Heart right ventricle (tissue), 16 donors: ENCODE measurements at regions not wholly inside any gene's neighbourhood (a gene's known extent, or its start where the extent isn't known, plus 50 kb on each side); places are given as distances from the start of the nearest gene placed in this dataset.

Experiments used
- ATAC-seq, 8 donors: fragments of 200-7000 bp; cut with Tn5 transposase; one replicate each; pipeline ENCODE4 v1.9.1; 2020; ENCODE audit warnings: mild to moderate bottlenecking in 8 of 8, moderate library complexity in 8 of 8, moderate number of reproducible peaks in 1 of 8
- DNase-seq, 2 donors: peaks; one replicate each; pipeline ENCODE4 v3.0.0-alpha.2; 2020
- H3K27ac ChIP-seq, 10 donors: fragments of 200-600 bp; sonication (generic) in 2 of 10; one replicate each; pipeline versions ENCODE4 v1.5.0 to v1.8.0; 2020 to 2022; ENCODE audit warnings: mild to moderate bottlenecking in 3 of 10
- H3K27me3 ChIP-seq, 7 donors: fragments of 200-600 bp; one replicate each; pipeline ENCODE4 v1.8.0; 2021 to 2022; ENCODE audit warnings: mild to moderate bottlenecking in 2 of 7
- H3K36me3 ChIP-seq, 9 donors: fragments of 200-600 bp; sonication (generic) in 1 of 9; one replicate each; pipeline versions ENCODE4 v1.5.0 to v1.8.0; 2020 to 2022; ENCODE audit warnings: mild to moderate bottlenecking in 2 of 9
- H3K4me1 ChIP-seq, 9 donors: fragments of 200-600 bp; sonication (generic) in 1 of 9; one replicate each; pipeline versions ENCODE4 v1.5.0 to v1.8.0; 2020 to 2022; ENCODE audit warnings: mild to moderate bottlenecking in 4 of 9
- H3K4me3 ChIP-seq, 10 donors: fragments of 200-600 bp; sonication (generic) in 2 of 10; one replicate each; pipeline versions ENCODE4 v1.5.0 to v1.8.0; 2020 to 2022; ENCODE audit warnings: mild to moderate bottlenecking in 7 of 10, moderate library complexity in 2 of 10
- H3K9me3 ChIP-seq, 11 donors: fragments of 200-600 bp in 10 of 11; sonication (generic) in 2 of 11; one replicate each; pipeline versions ENCODE4 v1.5.0 to v1.8.0; 2013 to 2022; ENCODE audit warnings: mild to moderate bottlenecking in 2 of 11, control low read depth in 1 of 11, moderate library complexity in 1 of 11
- WGBS, 2 donors: extraction: QIAGEN DNeasy Blood & Tissue Kit; methylation state at CpG; one replicate each; pipeline ENCODE4 v1.1.7; 2013; ENCODE audit warnings: inconsistent platforms in 1 of 2; 5-methylcytosine and 5-hydroxymethylcytosine counted together
- intact Hi-C, 10 donors: fragments of 100-400 bp; cut with DNase I; formaldehyde crosslinking; loops; one replicate each; pipeline versions ENCODE4 v1.11.1 to v1.14.2; 2022
- TF ChIP-seq, protein P1 (sequence below), 9 donors: fragments of 200-600 bp; sonication (generic) in 2 of 9; IDR thresholded peaks; one replicate each; pipeline versions ENCODE4 v1.5.0 to v1.8.0; 2021 to 2022; ENCODE audit warnings: antibody characterized with exemption in 9 of 9, mild to moderate bottlenecking in 5 of 9, moderate library complexity in 1 of 9
- donor health status: Arrhythmogenic right ventricular cardiomyopathy.
- donor health status: ischemic (EF 13 %, LVEDD 7.1; RV severe dilation, severe dysfunction).
- donor health status: healthy with polysubstance abuse.
- donor health status: DM: no; HTN: yes; CAD: no.
- donor health status: DM: no; HTN: no; CAD: no.
- donor health status: ischemic (EF 25% LVEDD 6.9; RV normal size, moderate dysfunction).
- donor health status: ischemic (EF 25% LVEDD 5.7; RV mildly dilated, moderate dysfunction).
- donor health status: healthy.
- donor health status: DM: yes; HTN: yes; CAD: no.
- donor health status: Ischemic cardiomyopathy.
- donor health status: ischemic (EF 35%, LVEDD 5.7; RV mildly dilated, moderate dysfunction).
- donor health status: nonischemic (EF 11% LVEDD 7.7; RV severe dilation, severe dysfunction).
- donor health status: DM: yes; HTN: yes; CAD: no.
- donor health status: PGD.
- donor health status: ischemic (EF 29% LVEDD 5.4; RV normal size, mild dysfunction).
- donor health status: nonischemic (EF 23%, LVEDD 6.1; RV moderate dilation, normal function).

DNA sequence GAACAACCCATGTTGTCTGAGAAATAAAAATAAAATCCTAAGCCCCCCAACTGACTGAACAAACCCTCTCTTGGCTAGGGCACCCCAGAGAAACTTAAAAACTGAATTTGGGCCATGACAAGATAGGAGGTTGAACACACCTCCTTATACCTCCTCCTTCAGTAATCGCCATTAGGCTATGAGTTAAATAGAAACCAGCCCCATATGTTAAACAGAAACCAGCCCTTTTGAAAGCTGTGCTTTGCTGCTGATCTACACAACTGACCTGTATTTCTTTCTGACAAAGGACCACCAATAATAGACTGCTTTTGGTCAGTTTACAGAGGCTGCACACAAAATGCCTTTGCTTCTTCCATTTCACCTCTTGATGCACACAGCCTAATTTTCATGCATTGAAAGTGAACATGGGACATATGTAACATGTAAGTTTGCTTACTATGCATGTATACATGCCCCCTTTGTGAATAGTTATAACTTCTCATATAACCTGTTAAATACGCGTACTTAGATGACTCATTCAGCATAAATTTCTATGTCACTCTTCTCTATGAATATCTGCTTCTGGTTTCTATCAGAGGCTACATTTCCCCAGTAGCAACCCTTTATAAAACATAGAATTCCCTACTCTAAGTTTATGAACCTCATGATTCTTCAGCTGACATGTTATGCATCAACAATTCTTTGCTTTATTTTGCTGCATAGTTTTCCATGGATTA is 462.9 kb downstream of the COL12A1 start:
- WGBS, 2 donors, result 90 to 92% methylated on average over 3 of the region's 3 CpGs
- Histone ChIP-seq H3K36me3 (no peaks in the 10 kb centered on the region), H3K27me3 (no peaks in the 10 kb centered on the region), H3K27ac (no peak overlapping the region), H3K4me3 (no peak overlapping the region), H3K4me1 (no peaks in the 10 kb centered on the region), H3K9me3 (no peaks in the 10 kb centered on the region)
- no peak for DNase-seq
- ATAC-seq, result no peak
- TF ChIP-seq, protein P1, sequence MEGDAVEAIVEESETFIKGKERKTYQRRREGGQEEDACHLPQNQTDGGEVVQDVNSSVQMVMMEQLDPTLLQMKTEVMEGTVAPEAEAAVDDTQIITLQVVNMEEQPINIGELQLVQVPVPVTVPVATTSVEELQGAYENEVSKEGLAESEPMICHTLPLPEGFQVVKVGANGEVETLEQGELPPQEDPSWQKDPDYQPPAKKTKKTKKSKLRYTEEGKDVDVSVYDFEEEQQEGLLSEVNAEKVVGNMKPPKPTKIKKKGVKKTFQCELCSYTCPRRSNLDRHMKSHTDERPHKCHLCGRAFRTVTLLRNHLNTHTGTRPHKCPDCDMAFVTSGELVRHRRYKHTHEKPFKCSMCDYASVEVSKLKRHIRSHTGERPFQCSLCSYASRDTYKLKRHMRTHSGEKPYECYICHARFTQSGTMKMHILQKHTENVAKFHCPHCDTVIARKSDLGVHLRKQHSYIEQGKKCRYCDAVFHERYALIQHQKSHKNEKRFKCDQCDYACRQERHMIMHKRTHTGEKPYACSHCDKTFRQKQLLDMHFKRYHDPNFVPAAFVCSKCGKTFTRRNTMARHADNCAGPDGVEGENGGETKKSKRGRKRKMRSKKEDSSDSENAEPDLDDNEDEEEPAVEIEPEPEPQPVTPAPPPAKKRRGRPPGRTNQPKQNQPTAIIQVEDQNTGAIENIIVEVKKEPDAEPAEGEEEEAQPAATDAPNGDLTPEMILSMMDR (IDR thresholded peaks at IDR 0.05), result no peak
- intact Hi-C loops, result no loop called here

DNA sequence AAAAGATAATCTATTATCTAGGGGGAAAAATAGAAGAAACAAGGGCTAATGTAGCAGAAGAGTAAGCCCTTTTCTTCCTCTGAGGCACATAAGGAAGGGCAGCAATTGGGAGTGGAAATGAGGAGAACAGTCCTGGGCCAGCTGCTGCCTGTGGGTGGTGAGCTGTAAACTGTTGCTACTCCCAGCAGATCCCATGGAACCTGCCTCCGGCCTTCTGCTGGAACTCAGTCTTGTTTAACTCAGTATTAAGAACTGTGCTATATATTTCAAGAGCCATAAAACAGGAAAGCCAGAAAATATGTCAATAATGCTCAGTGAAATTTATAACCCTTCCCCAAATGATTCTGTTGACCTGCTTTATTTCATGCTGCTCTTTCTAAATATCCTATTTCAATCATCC is 464.2 kb downstream of the COL12A1 start:
- ATAC-seq (peak in 4 of 8 donors; percentile 52 to 74 (median 62)), DNase-seq (peak in 1 of 2 donors; percentile 12)
- intact Hi-C loops, result no loop called here
- Histone ChIP-seq H3K27ac (no peak overlapping the region), H3K27me3 (no peaks in the 10 kb centered on the region), H3K9me3 (peaks cover 0 to 10% (median 6%) of the 10 kb centered on the region in 11 donors), H3K4me3 (no peak overlapping the region), H3K36me3 (no peaks in the 10 kb centered on the region), H3K4me1 (no peaks in the 10 kb centered on the region)
- TF ChIP-seq, protein P1 (IDR thresholded peaks at IDR 0.05), result no peak
- 66 to 67% methylated on average over 1 of the region's 1 CpG for whole genome bisulfite sequencing, 2 donors

DNA sequence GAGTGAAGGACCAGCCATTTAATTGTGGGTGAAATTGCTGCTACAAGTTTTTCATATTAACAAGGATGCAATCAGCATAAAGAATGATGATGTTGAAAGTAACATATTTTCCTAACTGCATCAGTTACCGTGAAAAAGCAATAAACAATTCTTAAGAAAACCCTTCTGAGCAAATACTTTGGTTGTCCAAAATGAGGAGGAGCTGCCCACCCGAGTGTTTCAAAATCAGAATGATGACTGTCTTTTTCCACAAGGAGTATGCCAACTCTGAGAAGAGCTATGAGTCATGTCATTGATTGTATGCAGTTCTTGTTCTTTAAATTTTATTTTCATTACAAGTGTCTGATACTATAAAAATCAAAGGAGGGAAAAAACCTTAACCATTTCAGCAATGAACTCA is 470.5 kb downstream of the COL12A1 start:
- peaks cover 0 to 18% (median 7%) of the 10 kb centered on the region in 11 donors for H3K9me3 ChIP-seq
- no peaks in the 10 kb centered on the region for H3K27me3 ChIP-seq
- peak overlapping the region in 6 of 10 donors; percentile 8 to 49 (median 44) for H3K27ac ChIP-seq
- H3K36me3 ChIP-seq, result no peaks in the 10 kb centered on the region
- intact Hi-C loops, result no loop called here
- WGBS, 2 donors, result 58 to 66% methylated on average over 2 of the region's 2 CpGs
- DNase-seq (no peak), ATAC-seq (peak in 4 of 8 donors; percentile 33 to 55 (median 50))
- no peaks in the 10 kb centered on the region for H3K4me1 ChIP-seq
- no peak overlapping the region for H3K4me3 ChIP-seq
- TF ChIP-seq, protein P1 (IDR thresholded peaks at IDR 0.05), result no peak

DNA sequence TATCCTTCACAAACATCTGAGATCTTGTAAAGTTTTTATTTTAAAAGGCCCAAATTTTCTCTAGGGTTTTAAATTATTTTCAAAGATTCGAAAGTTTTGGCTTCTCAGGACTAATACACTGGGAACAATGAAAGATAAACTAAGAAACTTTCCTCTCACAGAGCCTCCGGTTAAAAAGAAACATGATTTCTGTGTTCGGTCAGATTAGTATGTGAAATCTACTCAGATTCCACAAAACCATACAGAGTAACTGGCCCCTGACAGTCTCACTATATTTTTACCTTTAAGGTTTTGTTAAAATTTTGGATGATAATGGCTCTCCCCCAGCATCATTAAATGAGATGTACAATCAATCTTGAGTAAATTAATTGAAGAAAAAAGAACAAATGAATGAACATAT is 471.0 kb downstream of the COL12A1 start:
- no peak for DNase-seq
- Histone ChIP-seq H3K36me3 (no peaks in the 10 kb centered on the region), H3K27me3 (no peaks in the 10 kb centered on the region), H3K4me3 (no peak overlapping the region), H3K27ac (peak overlapping the region in 6 of 10 donors; percentile 8 to 49 (median 44)), H3K9me3 (peaks cover 0 to 18% (median 7%) of the 10 kb centered on the region in 11 donors), H3K4me1 (no peaks in the 10 kb centered on the region)
- intact Hi-C loops, result no loop called here
- WGBS, 2 donors, result 62 to 75% methylated on average over 3 of the region's 3 CpGs
- TF ChIP-seq, protein P1 (IDR thresholded peaks at IDR 0.05), result no peak
- no peak for ATAC-seq
